Right renal pelvis (tissue), 4 donors: ENCODE measurements at regions not wholly inside any gene's neighbourhood (a gene's known extent, or its start where the extent isn't known, plus 50 kb on each side); places are given as distances from the start of the nearest gene placed in this dataset.

Experiments
- DNase-seq, 4 donors: peaks; one replicate each; pipeline ENCODE4 v3.0.0-alpha.2; 2013; ENCODE audit warnings: low read depth in 4 of 4, low spot score in 3 of 4, missing footprints in 1 of 4

DNA sequence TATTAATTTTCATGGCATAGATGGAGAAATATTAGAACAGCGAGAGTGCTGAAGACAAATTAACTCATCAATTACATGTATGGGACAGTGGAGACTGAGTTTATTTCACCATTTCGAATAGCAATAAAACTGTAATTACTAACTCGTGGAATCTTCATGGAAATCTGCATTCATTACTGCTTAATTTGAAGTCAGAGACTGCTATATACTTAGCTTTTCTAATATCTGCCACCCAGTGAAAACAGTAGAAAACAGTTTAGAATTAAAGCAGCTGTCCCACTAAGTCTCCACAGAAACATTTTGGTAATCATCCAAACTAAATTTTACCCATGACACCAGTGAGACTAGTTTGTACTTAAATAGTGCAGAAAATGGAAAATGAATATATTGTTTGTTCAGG, 56.8 kb downstream of the IZUMO3 start:
- no peak for DNase-seq

DNA sequence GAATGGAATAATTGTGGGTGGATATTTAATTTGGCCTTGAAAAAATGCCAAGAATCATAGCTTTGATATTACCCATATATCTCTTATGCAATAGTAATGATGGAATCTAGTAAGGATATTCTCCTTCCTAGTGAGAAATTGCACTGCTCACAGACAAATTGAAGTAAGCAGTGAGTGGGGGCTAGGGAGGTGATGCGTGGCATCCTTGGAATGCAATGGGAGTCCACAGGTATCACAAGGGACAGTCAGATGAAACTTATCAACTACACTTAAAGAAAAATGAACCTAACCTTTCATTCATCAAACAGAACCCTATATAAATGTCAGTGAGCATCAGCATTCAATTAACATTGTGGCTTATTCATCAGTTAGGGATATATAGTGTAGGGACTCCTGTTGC, 57.8 kb downstream of the IZUMO3 start:
- no peak for DNase-seq

DNA sequence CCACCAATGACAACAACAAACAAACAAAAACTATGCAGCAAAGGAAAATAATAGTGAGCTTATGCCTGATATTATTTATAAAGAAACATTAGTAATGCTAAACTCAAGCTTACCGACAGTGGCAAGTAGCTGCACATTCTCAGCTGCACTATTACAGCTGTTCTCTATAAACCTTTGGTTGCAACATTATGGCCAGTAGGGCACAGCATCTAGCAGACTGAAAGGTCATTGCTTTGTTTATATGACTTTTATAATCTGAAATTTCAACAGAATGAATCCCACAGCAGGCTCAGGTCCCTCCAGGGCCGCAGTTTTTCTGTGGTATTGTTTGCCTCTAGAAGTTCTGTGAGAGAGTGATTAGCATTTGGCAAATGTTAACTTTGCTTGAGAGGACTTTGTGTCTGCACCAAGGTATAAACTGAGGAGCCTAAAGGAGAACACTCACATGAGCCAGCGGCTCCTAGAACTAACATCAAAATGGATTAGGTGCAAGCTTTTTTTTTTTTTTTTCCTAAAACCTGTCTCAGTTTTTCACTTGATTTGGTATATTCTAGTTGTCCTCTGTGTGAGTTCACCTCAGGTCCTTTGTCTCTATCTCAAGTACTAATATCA, 58.3 kb downstream of the IZUMO3 start:
- DNase-seq, result no peak

DNA sequence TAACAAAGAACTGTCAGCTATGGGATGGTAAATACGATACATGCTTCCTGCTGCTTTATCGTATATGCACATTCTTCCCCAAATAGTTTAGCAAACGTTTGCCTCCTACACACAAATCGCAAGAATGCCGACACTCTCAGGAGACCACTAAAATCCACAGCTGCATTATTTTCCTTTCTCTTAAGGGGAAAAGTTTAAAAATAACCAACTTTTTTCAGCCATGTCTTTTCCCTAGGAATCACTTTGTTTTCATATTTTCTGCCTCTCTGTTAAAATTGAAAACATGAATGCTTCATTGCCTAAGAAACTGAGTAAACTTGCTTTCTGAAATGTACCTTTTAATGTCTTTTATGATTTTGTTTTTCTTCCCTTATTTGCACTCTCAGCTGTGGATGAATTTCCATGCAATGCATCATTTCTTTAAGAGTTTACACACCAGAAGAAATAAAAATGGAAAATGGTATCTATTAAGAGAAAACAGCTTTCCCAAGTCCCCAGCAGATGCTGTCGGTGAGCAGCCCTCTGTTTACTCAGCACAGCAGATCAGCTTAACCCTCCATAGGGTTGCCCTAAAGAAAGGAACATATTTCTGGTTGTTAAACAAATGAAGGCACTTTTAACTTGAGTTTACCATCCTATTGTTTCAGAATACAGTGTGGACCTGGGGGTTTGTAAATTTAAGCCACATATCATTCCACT, 66.2 kb downstream of the IZUMO3 start:
- DNase-seq, result peak; percentile 12 to 55 (median 37)

DNA sequence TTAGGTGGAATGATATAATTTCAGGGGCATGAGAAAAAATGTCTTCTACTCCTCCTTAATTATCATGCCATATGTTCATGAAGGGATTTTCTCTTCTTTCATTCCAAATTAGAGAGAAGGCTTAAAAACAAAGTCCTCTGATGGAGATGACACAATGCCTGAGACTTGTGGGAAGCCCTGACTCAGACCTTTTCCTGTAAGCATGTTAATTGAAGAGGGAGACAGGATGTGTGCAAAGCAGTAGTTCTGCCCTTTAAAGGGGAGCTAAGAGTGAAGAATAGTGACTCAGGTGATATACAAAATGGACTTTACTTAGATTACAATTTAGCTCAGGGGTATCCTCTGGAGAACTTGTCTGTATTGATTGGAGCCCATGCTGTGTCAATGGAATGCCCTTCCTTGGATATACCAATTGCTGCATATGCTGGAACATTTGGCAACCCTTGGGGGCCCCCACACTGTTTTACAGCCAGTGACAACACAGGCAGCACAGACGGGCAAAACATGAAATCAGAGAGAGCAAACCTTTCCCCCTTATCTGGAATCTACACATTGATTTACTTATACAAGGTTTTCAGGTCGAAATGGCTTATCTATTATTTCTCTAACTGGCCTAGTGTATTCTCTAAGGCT, 81.3 kb downstream of the IZUMO3 start:
- DNase-seq, result no peak

DNA sequence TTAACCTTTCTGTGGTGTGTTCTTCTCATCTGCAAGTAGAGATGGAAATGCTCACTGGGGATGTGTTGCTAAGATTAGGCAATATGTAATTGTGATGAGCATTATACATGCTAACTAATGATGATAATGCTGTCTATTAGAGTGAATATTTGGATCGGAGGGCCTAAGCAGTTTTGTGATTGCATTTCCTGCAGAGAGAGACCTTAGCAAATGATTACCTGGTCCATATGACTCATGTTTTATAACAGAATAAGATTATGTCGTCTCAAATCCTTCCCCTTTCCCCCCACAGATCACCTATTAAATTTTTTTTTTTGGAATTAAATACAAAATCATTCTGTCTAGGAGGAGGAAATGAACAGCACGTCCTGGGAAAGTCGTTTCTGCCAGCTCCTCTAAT, 82.7 kb downstream of the IZUMO3 start:
- DNase-seq, result no peak

DNA sequence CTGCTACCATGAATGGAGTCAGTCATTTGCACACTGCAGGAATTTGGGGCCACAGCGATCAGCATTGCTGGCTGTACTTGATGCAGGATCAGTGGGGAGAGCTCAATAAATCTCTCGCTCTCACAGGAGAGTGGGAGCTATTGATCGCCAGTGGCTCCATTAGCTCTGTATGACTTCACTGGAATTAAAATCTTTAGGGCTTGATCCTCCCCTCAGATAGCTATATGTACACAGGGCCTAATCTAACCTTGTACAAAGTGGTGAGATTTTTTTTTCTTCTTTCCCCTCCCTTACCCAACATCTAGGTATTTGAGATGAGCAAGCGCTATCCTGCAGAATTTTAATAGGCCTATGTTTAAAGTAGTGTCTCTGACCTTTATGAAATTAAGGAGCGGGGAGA, 84.9 kb downstream of the IZUMO3 start:
- no peak for DNase-seq

DNA sequence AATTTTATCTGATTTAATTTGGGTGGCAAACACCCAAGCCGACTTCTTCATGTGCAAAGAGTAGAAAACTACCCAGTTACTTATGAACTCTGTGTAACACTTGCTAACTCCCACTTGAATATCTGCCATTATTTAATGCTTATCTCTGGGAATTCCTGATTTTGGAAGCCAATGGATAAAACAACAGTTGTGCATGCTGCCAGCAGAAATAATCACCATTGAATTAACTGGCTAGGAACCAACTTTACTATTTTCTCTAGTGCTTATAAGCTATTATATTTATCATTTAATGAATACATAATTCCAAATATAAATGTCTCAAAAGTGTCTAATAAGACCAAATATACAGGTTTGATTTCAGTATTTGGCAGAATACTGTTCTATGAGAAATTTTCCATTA, 85.7 kb downstream of the IZUMO3 start:
- no peak for DNase-seq

DNA sequence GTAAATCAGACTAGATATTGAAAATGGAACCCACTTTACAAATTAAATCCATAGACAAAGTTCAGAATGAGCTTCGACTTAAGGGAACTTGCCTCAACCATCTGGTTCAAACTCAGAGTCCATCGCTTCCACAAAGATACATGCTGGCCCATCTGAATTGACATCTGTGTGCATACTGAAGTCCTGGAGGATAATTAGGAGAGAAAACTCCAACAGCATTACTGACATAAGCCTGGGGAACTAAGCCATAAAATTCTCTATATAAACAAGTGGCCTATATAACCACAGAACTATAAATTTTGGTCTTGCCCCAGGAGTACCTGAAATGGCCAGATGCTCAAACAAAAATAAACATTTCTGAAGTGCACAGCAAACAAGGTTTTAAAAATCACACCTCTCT, 94.4 kb downstream of the IZUMO3 start:
- no peak for DNase-seq

DNA sequence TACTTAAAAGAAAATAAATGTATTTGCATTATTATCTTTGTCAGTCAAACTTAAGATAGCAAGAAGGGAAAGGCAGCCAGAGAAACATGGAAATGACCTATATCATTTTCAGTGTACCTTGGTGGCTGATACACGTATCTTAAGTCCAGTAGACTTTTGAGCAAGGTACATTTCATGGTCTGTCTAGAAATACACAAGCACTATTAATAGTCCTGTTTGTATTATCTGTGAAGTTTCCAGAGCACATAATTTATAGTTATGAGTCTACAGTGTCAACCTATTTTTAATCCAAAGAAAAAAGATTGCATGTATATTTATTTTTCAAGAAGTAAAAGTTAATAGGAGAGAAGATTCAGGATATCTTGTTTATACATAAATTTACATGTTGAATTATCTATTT, 95.7 kb downstream of the IZUMO3 start:
- no peak for DNase-seq

DNA sequence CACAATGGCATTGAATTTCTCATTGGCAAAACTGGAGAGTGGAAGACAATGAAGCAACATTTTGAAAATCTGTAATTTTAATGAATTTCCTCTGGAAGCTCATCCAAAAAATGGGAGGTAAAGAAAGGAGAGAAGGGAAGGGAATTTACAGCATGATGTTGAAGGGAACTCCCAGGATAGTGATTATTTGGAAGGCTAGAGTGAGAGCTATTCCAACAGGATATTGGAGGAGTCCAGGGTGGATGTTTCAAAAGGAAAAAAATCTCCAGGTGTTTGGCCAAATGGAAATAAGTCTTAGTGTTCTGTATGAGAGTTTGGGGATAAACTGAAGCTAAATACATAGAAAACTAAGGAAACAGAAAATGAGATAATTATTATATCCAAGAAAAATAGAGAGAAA, 106.2 kb downstream of the IZUMO3 start:
- no peak for DNase-seq

DNA sequence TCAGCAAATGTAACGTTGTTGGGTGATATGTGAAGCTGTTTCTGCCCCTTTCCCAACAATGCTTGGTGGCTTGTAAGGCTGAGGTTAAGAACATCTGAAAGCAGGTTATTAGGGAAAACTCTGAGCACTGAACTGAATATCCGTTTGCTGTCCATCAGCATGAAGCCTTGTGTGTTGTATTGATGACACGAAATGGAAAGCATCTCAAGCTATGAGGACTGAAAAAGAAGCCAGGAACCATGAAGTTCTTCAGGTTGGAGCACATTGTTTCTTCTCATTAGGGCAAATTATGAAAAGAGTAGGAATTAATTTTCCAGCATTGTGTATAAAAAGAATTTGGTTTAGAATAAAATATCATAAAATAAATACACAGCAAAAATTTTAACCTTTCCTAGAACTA, 106.8 kb downstream of the IZUMO3 start:
- DNase-seq, result no peak

DNA sequence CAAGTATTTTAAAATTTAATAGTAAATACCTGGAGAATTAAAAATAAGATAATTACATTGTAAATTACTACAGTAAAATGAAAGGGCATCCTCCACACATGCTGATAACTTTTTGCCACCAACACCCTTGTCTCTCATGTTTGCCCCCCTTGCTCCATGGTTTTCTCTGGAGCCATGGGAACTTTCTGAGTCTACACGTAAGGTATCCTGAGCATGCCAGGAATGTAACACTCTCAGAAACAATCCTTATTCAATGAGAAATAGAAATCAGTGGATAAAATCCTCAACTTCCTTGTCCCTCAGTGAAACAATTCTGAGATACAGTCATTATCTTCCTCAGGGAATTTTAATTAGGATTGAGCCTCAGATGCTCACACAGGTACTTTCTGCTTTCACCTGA, 108.9 kb downstream of the IZUMO3 start:
- no peak for DNase-seq

DNA sequence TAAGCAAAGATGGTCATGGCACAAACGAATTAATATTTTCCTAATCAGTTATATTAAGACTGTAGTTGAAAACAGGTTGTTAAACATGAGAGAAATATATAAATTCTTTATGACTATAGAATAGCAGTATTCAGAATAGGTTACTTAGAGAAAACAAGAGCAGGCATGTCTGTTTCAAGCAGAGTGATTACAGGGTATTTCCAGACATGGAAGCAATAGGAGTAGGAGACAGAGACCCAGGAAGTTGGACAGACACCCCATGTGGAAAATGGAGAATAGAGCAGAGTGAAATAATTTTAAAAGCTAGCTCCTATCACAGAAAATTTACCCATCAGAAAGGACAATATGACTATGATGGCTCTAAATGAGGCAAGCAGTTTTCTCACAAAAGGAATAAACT, 111.5 kb downstream of the IZUMO3 start:
- DNase-seq, result no peak

DNA sequence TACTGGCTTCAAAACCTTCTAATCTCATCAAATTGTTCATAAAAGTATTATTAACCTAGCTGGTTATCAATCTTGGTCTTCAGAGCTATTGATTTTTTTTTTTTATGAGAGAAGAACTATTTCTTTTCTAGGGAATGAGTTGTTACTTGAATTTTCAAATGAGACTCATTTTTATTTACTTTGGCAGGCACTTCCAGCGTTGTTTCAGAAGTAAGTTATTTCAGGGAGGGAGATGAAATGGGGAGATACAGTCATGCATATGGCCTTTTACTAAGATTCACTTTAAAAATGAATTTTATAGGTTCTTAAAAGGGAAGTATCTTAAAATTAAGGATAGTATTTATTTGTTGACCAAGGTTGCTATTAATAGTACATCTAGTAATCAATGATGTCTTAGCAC, 129.6 kb downstream of the IZUMO3 start:
- no peak for DNase-seq

DNA sequence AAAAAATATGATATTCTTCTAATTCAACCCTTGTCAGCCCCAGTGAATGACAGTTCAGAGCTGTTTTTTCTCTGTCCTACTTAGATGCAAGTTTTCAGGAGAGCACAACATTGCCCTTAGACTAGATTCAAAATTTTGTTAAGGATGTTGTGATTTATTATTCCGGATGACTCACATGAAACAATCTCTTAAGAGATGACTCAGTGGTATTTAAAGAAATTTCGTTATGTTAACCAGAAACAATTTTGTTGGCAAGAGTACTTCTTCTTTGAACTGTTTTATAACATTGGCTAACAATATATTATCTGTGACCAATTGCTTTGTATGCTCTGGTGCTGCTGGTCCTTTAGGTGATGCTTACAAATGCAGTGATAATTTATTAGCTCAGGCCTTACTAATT, 132.0 kb downstream of the IZUMO3 start:
- DNase-seq, result no peak

DNA sequence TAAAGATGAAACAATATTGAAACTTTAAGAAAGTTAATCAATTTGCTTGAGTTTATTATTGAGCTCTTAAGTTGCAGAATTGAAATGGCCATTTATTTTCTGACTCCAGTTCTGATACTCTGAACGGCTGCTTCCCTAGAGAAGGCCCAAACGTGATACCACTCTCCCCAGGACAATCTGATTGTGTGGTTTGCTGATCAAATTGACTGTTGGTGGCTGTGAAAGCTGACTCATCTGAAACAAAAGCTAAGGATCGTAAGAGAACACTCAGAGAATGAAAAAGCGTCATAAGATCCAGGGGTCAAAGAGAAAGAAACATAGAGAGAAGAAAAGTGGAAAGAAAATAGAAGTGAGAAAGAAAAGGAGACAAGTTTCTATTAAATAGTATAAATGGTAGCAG, 147.2 kb downstream of the IZUMO3 start:
- DNase-seq, result no peak

DNA sequence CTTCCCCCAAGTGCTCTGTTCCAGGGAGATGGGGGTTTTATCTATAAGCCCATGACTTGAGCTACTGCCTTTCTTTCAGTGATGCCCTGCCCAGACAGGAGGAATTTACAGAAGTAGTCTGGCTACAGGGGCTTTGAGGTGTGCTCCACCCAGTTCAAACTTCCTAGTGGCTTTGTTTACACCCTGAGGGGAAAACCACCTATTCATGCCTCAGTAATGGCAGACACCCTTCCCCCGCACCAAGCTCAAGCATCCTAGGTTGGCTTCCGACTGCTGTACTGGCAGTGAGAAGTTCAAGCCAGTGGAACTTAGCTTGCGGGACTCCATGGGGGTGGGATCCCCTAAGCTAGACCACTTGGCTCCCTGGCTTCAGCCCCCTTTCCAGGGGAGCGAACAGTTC, 154.6 kb downstream of the IZUMO3 start:
- no peak for DNase-seq

DNA sequence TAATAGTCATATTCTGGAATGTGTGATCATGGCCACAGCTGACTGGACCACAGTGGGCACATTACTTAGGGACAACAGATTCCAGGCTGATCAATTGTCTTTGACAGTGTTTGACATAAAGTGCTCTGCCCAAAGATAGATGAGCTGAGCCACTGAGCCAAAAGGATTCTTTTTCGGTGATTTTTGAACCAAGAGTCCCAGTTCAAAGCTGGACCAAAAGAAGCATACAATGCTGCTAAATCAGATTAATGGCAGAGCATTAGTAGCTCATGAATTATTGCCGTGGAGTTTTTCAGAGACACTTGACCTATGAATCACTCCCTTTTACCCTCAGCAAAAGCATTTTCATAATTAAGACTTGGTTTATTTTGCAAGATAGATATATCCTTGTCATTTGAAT, 160.6 kb downstream of the IZUMO3 start:
- DNase-seq, result no peak

DNA sequence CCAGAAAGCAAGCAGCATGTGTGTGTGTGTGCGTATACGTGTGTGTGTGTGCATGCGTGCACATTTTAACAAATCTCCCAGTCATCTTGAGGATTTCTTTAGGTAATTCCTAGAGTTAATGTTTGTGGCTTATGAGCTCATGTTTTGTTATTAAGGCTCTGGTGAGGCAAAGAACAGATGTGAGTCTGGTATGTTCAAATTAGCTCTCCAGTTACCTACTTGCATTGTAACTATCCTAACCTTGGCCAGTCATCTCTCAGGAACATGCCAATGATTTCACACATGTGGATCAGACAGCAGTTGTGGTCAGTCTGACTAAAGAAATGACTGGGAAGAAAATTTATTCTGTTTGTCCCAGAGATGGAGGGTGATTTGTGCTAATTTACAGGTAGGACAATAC, 163.1 kb downstream of the IZUMO3 start:
- no peak for DNase-seq

DNA sequence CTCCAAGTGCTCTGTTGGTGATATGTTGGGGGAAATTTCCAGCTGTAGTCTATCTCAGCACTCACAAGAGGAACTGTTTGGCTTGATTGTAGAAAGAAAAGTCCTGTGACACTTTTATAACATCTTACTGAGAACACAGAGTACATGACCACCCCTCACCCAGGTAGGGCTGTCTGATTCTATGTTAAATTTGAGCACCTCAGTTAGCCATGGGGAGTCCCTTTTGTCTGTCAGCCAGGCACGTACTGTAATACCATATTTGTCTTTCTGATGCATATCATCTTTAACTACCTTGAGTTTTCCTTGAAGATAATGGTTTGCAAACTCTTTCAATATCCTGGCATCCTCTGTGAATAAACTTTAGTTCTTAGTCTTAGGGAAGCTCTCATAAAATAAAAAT, 164.5 kb downstream of the IZUMO3 start:
- no peak for DNase-seq

DNA sequence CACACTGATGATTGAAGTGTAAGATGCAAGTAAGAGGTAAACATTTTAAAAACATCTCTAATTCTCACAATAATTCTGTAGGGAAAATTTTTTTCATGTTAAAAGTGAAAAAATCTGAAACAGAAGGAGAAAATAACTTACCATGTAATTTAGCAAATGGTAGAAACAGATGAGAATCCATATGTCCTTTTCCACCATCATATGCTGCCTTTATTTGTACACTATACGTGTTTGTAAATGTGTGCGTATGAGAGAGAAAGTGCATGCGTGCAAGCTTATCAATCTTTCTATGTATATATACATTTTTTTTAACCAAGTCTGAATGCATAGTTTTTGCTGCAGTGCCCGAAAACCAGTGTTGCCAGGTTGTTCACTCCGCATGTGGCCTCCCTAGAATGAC, 186.7 kb downstream of the IZUMO3 start:
- DNase-seq, result no peak
